K562 (cell line): ENCODE measurements at regions not wholly inside any gene's neighbourhood (a gene's known extent, or its start where the extent isn't known, plus 50 kb on each side); places are given as distances from the start of the nearest gene placed in this dataset.
"Not testable (repeated sequence)": the region's sequence is repeated elsewhere in the genome, so short reads cannot be mapped to it uniquely, and the experiment has no call there.

ENCODE experiments used
- ATAC-seq: fragments of 200-7000 bp; cut with Tn5 transposase; 3 replicates; pipeline ENCODE4 v1.9.1; 2020; ENCODE audit warnings: moderate library complexity
- BruUV-seq: library from RNA; stranded (reverse); fragments of 400-500 nt; replicated peaks from 2 replicates; lab custom pipeline; 2021; lab: Mats Ljungman, UMichigan
- CTCF ChIA-PET: fragments of 300-600 bp; formaldehyde crosslinking; extraction: SDS; loops from one replicate; lab custom pipeline; 2021; ENCODE audit warnings: low intra/inter-chr PET ratio; lab: Yijun Ruan, JAX
- POLR2A ChIA-PET: fragments of 300-600, 350-650 bp; sonication (Branson Sonifier 250); formaldehyde crosslinking; extraction: SDS; loops from one replicate; lab custom pipeline; 2021; ENCODE audit warnings: antibody characterized with exemption, inconsistent platforms; lab: Yijun Ruan, JAX
- DNase-seq, 4 experiments: peaks; one replicate each; pipeline versions ENCODE4 v3.0.0 to v3.0.0-alpha.2; 2011 to 2018; ENCODE audit warnings: low spot score in 3 of 4, mixed read lengths in 3 of 4; ENCODE audit errors: extremely low read depth in 1 of 4
- FAIRE-seq: peaks from 2 replicates; lab custom pipeline; 2011; peaks lifted over from hg19 to GRCh38; lab: Jason Lieb, UNC
- H2AFZ ChIP-seq: 2 replicates; pipeline ENCODE4 v1.6.0; 2011; ENCODE audit warnings: low read depth, low read length, control low read depth, inconsistent platforms
- H3K27ac ChIP-seq: fragments of 200-600 bp; 3 replicates; pipeline ENCODE4 v1.8.0; 2011; ENCODE audit warnings: low read depth, mild to moderate bottlenecking, control low read depth, inconsistent platforms, low read length, moderate library complexity, mixed read lengths; ENCODE audit errors: extremely low read depth
- H3K27me3 ChIP-seq, 2 experiments: fragments of 300-600 bp in 1 of 2; 2 replicates in 1 of 2; 3 replicates in 1 of 2; pipeline versions ENCODE4 v1.6.0 to v1.8.0; 2011; ENCODE audit warnings: inconsistent platforms in 2 of 2, low read length in 2 of 2, mild to moderate bottlenecking in 1 of 2, mixed read lengths in 1 of 2, moderate library complexity in 1 of 2; ENCODE audit not compliant: control insufficient read depth in 2 of 2, insufficient read depth in 2 of 2
- H3K36me3 ChIP-seq: fragments of 300-600 bp; 3 replicates; pipeline ENCODE4 v1.8.0; 2011; ENCODE audit warnings: mild to moderate bottlenecking, low read length, inconsistent platforms; ENCODE audit not compliant: control insufficient read depth, insufficient read depth
- H3K4me1 ChIP-seq, 2 experiments: fragments of 200-600 bp in 1 of 2; replicated peaks in 1 of 2; 2 replicates in 1 of 2; 3 replicates in 1 of 2; pipeline versions ENCODE4 v1.5.1 to v1.8.0; 2011; ENCODE audit warnings: inconsistent platforms in 2 of 2, low read length in 2 of 2, mild to moderate bottlenecking in 1 of 2, mixed read lengths in 1 of 2, moderate library complexity in 1 of 2; ENCODE audit not compliant: control insufficient read depth in 2 of 2, insufficient read depth in 2 of 2
- H3K4me2 ChIP-seq: 2 replicates; pipeline ENCODE4 v1.6.1; 2011; ENCODE audit warnings: low read length, control low read depth, inconsistent platforms, mixed read lengths; ENCODE audit not compliant: insufficient read depth
- H3K4me3 ChIP-seq: fragments of 200-600 bp; sonication (generic), shearing (Covaris generic); 2 replicates; pipeline ENCODE4 v1.5.1; 2016; ENCODE audit warnings: control low read depth, inconsistent platforms
- H3K79me2 ChIP-seq: fragments of 200-600 bp; 3 replicates; pipeline ENCODE4 v1.8.0; 2011; ENCODE audit warnings: low read length, inconsistent platforms; ENCODE audit not compliant: control insufficient read depth, insufficient read depth
- H3K9ac ChIP-seq, 2 experiments: 2 replicates each; pipeline versions ENCODE4 v1.6.0 to v1.6.1; 2011; ENCODE audit warnings: low read depth in 2 of 2, low read length in 2 of 2, control low read depth in 1 of 2, inconsistent platforms in 1 of 2, mild to moderate bottlenecking in 1 of 2, mixed read lengths in 1 of 2; ENCODE audit not compliant: insufficient read depth in 1 of 2
- H3K9me1 ChIP-seq: one replicate; pipeline ENCODE4 v1.6.0; 2011; ENCODE audit warnings: inconsistent platforms, mild to moderate bottlenecking, low read length, moderate library complexity; ENCODE audit not compliant: control insufficient read depth, insufficient read depth
- H3K9me3 ChIP-seq: replicated peaks from 2 replicates; pipeline ENCODE4 v1.5.1; 2011; ENCODE audit warnings: low read depth, low read length, inconsistent platforms; ENCODE audit not compliant: control insufficient read depth, insufficient read depth
- H4K20me1 ChIP-seq: replicated peaks from 2 replicates; pipeline ENCODE4 v1.6.1; 2011; ENCODE audit warnings: low read length, inconsistent platforms, mixed read lengths; ENCODE audit not compliant: control insufficient read depth, insufficient read depth
- CREB3L1 ChIP-seq: fragments of 450-650 bp; IDR thresholded peaks from 2 replicates; pipeline ENCODE4 v1.6.1; 2014; ENCODE audit warnings: low read depth, mild to moderate bottlenecking, moderate library complexity, borderline replicate concordance
- GTF2A2 ChIP-seq: IDR thresholded peaks from 2 replicates; pipeline ENCODE4 v1.6.1; 2016; ENCODE audit warnings: mild to moderate bottlenecking, missing genetic modification characterization, missing compliant biosample characterization
- KLF1 ChIP-seq: fragments of 450-650 bp; IDR thresholded peaks from 2 replicates; pipeline ENCODE4 v1.6.1; 2016; ENCODE audit warnings: missing genetic modification characterization, missing compliant biosample characterization
- TSHZ1 ChIP-seq: fragments of 250-450 bp; sonication (Bioruptor Pico); IDR thresholded peaks from 2 replicates; pipeline ENCODE4 v1.4.0; 2020; ENCODE audit warnings: mild to moderate bottlenecking, moderate library complexity
- ZNF134 ChIP-seq: fragments of 250-450 bp; sonication (Bioruptor Pico); conservative IDR thresholded peaks from 2 replicates; pipeline ENCODE4 v1.4.0; 2020
- ZNF263 ChIP-seq: sonication (generic); formaldehyde crosslinking; IDR thresholded peaks from 2 replicates; pipeline ENCODE4 v1.8.0; 2022; ENCODE audit warnings: mild to moderate bottlenecking, missing genetic modification reagents, borderline replicate concordance
- WGBS: fragments of 100-300 bp; shearing (Covaris generic); methylation state at CpG from one replicate; pipeline ENCODE4 v1.1.6; 2016; ENCODE audit warnings: low coverage, mixed read lengths; ENCODE audit not compliant: insufficient coverage; ENCODE audit errors: missing lambda C conversion rate; 5-methylcytosine and 5-hydroxymethylcytosine counted together
- in situ Hi-C: fragments of 300-500 bp; cut with MboI; formaldehyde crosslinking; loops from 4 replicates; pipeline ENCODE4 v1.15.0; 2018; ENCODE audit warnings: inconsistent platforms, mixed read lengths
- intact Hi-C: fragments of 100-400 bp; cut with micrococcal nuclease; formaldehyde crosslinking; loops from 2 replicates; pipeline ENCODE4 v1.14.2; 2022

- TF ChIP-seq CREB3L1, result no peak
- TF ChIP-seq ZNF263 (CRISPR knock-in tag), result no peak
- TF ChIP-seq TSHZ1 (CRISPR knock-in tag), result no peak
- no peak for TF ChIP-seq KLF1
- TF ChIP-seq GTF2A2 (tag), result no peak
- TF ChIP-seq, all 486 proteins: peak for 0
These were observed 273.1 kb upstream of the ARSJ start (continued) for GRCh38 chr4:114252499-114252898.

GRCh38 chr4:114257501-114257900, 278.1 kb upstream of the ARSJ start:
- ChIA-PET POLR2A (no interaction called here), CTCF (no interaction called here)
- Histone ChIP-seq H3K9me1 (no peaks in the 10 kb centered on the region), H3K4me2 (no peak overlapping the region), H3K4me3 (no peak overlapping the region), H3K9me3 (no peaks in the 10 kb centered on the region), H3K27ac (no peak overlapping the region), H3K4me1 (no peaks in the 10 kb centered on the region), H3K9ac (no peak overlapping the region), H2AFZ (no peak overlapping the region), H3K27me3 (no peaks in the 10 kb centered on the region), H4K20me1 (no peaks in the 10 kb centered on the region), H3K36me3 (no peaks in the 10 kb centered on the region), H3K79me2 (no peaks in the 10 kb centered on the region)
- WGBS, result no CpG with 5 or more reads among the region's 1 CpG
- intact Hi-C loops, result no loop called here
- FAIRE-seq (no peak), DNase-seq (no peak), ATAC-seq (no peak)
- in situ Hi-C loops, result no loop called here
- BruUV-seq, result no TSS peak
- no peak for TF ChIP-seq ZNF134
- TF ChIP-seq, all 486 proteins: peak for 0

- H3K9ac ChIP-seq, CTCF ChIA-PET, H3K36me3 ChIP-seq, ATAC-seq, FAIRE-seq, H3K4me3 ChIP-seq, H3K79me2 ChIP-seq, H3K4me1 ChIP-seq, H3K27ac ChIP-seq, BruUV-seq, H3K4me2 ChIP-seq, H2AFZ ChIP-seq, H3K9me1 ChIP-seq, intact Hi-C loops, H3K27me3 ChIP-seq, H3K9me3 ChIP-seq, H4K20me1 ChIP-seq, in situ Hi-C loops, DNase-seq, POLR2A ChIA-PET: not testable (repeated sequence)
- no CpG with 5 or more reads among the region's 1 CpG for WGBS
These were observed 283.0 kb upstream of the ARSJ start for GRCh38 chr4:114262421-114262820.
